ENCODE measurements at regions not wholly inside any gene's neighbourhood (a gene's known extent, or its start where the extent isn't known, plus 50 kb on each side); places are given as distances from the start of the nearest gene placed in this dataset.

DNA sequence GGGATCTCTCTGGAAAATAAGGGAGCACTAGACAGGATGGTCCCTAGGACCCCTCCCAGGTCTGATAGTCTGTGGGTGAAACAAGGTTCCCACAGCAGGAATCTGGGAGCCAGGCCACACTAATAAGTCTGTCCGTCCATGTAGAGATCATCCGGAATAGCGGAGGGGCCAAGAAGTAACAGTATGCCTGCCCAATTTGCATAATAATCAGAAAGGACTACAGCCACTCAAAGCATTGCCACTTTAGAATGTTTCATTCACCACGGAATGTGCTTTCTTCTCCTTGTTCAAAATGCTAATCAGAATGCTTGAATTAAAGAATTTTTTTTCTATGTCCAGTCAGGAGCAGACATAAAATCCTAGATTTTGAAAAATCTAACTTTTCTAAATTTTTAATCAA, 254.9 kb downstream of the ACTL7B start:
- TF ChIP-seq ZSCAN29 (CRISPR knock-in tag; conservative IDR thresholded peaks at IDR 0.05): no peak
- no peak for TF ChIP-seq RXRA (CRISPR knock-in tag; IDR thresholded peaks at IDR 0.05)
- TF ChIP-seq, protein P1, sequence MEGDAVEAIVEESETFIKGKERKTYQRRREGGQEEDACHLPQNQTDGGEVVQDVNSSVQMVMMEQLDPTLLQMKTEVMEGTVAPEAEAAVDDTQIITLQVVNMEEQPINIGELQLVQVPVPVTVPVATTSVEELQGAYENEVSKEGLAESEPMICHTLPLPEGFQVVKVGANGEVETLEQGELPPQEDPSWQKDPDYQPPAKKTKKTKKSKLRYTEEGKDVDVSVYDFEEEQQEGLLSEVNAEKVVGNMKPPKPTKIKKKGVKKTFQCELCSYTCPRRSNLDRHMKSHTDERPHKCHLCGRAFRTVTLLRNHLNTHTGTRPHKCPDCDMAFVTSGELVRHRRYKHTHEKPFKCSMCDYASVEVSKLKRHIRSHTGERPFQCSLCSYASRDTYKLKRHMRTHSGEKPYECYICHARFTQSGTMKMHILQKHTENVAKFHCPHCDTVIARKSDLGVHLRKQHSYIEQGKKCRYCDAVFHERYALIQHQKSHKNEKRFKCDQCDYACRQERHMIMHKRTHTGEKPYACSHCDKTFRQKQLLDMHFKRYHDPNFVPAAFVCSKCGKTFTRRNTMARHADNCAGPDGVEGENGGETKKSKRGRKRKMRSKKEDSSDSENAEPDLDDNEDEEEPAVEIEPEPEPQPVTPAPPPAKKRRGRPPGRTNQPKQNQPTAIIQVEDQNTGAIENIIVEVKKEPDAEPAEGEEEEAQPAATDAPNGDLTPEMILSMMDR (CRISPR knock-in tag; IDR thresholded peaks at IDR 0.05): no peak
- TF ChIP-seq, protein P2, sequence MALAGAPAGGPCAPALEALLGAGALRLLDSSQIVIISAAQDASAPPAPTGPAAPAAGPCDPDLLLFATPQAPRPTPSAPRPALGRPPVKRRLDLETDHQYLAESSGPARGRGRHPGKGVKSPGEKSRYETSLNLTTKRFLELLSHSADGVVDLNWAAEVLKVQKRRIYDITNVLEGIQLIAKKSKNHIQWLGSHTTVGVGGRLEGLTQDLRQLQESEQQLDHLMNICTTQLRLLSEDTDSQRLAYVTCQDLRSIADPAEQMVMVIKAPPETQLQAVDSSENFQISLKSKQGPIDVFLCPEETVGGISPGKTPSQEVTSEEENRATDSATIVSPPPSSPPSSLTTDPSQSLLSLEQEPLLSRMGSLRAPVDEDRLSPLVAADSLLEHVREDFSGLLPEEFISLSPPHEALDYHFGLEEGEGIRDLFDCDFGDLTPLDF (CRISPR knock-in tag; IDR thresholded peaks at IDR 0.05): no peak
- no peak for TF ChIP-seq ISX (CRISPR knock-in tag; conservative IDR thresholded peaks at IDR 0.05)

Measured in HepG2 (cell line).